Suppressor macrophage treated with lipopolysaccharide for 4 hours (primary cell): ENCODE measurements at regions not wholly inside any gene's neighbourhood (a gene's known extent, or its start where the extent isn't known, plus 50 kb on each side); places are given as distances from the start of the nearest gene placed in this dataset.

Experiments used
- DNase-seq: peaks from one replicate; pipeline ENCODE4 v3.0.0-alpha.2; 2020

- DNase-seq, result no peak
Measured at GRCh38 chr3:5635746-5636145, 448.2 kb downstream of the EDEM1 start.

GRCh38 chr3:5638550-5638949 lies 451.0 kb downstream of the EDEM1 start:
- no peak for DNase-seq

GRCh38 chr3:5644773-5645670 lies 457.5 kb downstream of the EDEM1 start:
- peak; percentile 14 for DNase-seq

- no peak for DNase-seq
Measured at GRCh38 chr3:5645692-5646410, 458.3 kb downstream of the EDEM1 start.

DNA sequence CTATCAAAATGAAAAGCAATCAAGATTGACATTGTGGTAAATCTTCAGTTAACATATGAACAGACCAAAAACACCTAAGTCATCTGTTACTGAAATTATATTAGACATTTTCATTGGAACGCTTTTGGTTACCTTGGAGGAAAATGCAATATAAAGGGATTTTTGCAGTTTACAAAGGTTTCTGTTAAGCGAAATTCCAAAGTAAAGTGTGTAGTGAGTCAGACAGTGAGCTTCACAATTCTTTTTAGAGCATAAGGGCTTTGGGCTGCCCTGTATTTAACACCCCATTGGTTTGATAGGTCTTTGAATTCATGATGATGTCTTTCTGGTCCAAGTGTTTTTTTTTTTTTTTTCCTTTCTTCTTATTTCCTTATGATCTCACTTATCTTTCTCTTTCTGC lies 462.8 kb downstream of the EDEM1 start:
- DNase-seq, result no peak

DNA sequence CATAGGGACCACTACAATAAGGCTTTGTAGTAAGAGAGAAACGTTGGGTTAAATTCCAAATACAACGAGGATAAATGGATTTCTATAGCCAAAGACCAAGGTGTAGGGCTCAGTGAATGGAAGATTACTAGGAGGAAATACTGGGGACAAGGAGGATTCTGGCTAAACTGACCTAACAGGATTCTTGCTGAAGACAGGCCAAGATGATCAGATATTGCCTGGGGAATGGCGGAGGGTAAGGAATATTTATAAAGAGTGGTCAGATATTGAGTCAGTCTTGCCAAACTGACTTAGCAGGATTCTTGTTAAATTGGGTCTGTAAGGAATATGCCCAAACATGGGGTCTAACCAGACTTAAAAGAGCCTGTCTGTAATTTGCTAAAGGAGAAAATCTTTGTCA lies 463.8 kb downstream of the EDEM1 start:
- no peak for DNase-seq

DNA sequence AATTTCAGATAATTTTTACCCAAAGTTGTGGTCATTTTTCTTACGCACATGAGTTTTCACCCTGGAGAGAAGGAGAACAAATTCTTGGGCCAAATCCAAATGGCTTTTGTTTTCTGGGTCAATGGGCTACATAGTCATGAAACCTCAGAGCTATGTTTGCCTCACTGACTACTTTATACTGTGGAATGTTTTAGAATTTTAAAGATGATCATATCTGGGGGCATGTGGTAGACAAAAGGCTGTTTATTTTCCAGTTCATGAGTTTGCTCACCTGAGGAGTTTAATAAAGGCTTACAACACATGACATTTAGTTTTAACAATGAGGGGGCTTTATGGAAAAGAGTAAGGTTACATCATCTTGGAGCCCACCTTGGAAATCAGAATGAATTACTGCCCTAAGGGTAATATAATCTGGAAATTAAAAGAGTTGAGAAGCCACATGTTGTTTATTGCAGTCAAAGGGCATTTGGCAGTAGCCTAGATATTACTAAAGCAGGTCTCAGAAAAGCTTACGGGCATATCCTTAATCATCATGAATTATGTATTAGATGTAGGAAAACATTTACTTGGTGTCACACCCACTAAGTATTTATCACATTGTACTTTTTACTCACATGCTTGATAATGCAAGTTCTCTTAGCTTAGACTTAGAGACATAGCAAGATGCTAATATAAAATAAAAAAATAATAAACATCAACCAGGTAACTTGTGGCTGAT lies 466.1 kb downstream of the EDEM1 start:
- no peak for DNase-seq

- peak; percentile 94 for DNase-seq
Measured at GRCh38 chr3:5657106-5657505, 469.6 kb downstream of the EDEM1 start.

- DNase-seq, result peak; percentile 55
Measured at GRCh38 chr3:5663601-5664000, 476.1 kb downstream of the EDEM1 start.

GRCh38 chr3:5666455-5666854 lies 478.9 kb downstream of the EDEM1 start:
- no peak for DNase-seq

- no peak for DNase-seq
Measured at GRCh38 chr3:5673521-5673920, 486.0 kb downstream of the EDEM1 start.

DNA sequence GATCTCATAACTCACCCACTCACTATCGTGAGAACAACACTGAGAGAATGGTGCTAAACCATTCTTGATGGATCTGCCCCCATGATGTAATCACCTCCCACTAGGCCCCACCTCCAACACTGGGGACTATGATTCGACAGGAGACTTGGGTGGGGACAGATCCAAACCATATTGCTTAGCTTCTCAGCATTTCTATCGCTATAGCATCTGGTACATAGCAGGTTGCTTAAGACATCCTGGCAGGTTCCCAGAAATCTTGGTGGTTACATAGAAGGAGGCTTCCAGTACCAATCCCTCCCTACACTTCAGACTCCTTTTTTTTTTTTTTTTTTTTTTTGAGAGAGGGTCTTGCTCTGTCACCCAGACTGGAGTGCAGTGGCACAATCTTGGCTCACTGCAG lies 487.8 kb downstream of the EDEM1 start:
- DNase-seq, result no peak

- DNase-seq, result no peak
Measured at GRCh38 chr3:5677555-5677954, 490.0 kb downstream of the EDEM1 start.

DNA sequence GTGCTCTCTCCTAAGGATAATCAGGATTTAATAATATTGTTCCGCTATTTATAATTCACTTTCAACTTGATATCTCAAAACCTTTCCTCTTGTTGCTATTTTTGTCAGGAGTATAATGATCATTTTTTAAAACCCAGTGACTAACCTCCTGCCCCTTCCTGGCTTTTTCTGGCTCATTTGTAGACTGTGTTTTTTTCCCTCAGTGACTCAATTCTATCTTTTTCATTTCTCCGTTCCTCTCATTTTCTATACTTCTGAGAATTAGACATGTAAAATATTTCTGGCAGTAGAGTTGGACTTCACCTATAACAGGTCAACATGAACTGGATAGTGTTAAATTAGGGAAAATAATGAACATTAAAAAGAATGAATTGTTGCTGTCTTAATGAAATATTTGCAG lies 490.7 kb downstream of the EDEM1 start:
- DNase-seq, result no peak

GRCh38 chr3:5678844-5679243 lies 491.3 kb downstream of the EDEM1 start:
- no peak for DNase-seq

DNA sequence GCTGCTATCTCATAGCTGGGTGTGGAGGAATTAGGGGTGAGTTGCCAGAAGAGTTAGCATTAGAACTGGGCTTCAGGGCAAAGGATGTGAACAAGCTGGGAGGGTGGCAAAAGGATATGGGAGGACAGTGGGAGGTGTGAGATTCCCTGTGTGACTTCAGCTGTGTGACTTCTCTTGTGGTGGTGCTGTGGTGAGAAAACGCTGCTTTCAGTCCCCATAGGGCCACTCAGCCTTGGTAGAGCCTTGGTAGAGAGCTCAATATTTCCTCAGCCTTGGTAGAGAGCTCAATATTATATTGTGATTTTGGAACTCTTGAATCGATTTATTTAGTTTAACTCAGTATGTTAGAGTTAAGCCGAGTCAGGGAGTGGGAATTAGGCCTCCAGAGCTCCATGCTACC lies 499.7 kb downstream of the EDEM1 start:
- no peak for DNase-seq

DNA sequence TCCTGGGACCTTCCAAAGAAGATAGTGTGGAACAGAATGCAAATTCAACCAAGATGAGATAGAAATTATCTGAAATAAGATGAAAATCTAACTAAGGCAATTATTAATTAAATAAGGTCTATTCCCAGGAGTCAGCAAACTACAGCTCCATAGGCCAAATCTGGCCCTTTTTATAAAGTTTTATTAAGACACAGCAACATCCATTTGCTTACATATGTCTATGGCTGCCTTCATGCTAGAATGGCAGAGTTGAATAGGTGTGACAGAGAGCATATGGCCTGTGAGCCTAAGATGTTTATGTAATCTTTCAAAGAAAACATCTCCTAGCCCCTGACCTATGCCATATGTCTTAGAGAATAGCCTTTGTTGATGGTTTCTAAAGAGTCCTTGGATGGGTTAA lies 503.0 kb downstream of the EDEM1 start:
- DNase-seq, result no peak

GRCh38 chr3:5690904-5691532 lies 503.5 kb downstream of the EDEM1 start:
- DNase-seq, result no peak

- DNase-seq, result no peak
Measured at GRCh38 chr3:5692446-5692845, 504.9 kb downstream of the EDEM1 start.

DNA sequence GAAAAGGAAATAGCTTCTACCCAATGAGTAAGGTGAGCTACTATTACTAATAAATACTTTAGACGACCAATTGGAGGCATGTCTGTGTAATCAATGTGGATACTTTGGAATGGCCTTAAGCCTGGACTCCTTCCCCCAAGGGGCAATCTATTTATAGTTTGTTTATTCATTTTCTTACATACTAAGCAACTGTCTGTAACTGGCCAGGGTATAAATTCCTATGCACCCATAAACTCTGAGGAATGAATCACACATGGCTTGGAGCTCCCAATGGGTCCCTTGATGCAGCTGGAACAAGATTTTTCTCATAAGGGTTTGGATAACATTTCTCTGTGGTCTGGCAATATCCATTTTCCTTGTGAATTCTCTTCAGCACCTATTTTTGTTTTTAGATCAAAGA lies 506.8 kb downstream of the EDEM1 start:
- no peak for DNase-seq

DNA sequence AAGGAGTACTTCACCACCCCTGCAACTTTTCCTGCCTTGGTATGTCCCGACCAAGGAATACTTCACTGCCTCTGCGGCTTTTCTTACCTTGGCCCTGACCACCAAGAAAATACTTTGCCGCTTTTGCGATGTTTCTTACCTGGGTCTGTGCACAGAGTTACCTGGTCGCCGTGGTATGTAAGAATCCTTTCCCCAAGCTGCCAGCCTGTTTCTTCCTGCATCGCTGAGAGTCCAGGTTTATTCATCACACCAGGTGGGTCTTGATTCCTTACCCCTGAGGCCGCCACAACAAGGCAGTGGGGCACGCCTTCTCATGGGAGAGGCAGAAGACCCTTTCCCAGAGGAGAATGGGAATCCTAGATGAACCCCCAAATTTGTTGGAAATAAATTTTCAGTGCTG lies 511.3 kb downstream of the EDEM1 start:
- DNase-seq, result no peak

DNA sequence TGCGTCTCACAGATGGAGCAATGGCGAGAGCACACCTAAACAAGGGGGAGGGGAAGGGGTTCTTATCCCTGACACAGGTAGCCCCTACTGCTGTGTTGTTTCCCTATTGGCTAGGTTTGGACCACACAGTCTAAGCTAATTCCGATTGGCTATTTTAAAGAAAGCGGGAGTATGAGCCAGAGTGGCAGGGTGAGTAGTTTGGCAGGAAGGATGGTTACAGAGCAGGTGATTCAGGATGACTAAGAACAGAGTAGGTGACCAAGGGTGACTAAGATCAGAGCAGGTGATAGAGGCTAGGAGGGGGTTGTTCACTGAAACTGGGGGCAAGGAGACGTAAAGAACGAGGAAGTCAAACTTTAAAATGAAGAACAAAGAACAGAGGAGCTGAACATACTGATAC lies 511.8 kb downstream of the EDEM1 start:
- DNase-seq, result no peak

DNA sequence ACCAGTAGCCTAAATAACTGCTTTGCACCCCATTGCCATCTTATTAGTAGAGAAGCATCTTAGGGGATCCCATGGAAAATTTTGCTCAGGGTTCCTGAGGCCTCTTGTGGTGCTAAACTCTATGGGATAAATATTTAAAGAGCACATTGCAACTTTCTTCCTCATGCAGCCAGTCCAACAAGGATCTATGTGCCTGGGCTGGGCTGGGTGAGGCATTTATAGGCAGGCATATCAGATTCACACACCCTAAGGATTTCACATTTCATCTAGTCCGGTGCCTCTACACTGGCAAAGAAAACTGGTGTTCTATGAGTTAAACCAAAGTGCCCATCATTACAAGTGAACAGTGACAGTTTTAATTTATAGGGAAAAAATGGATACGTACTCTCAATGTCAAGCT lies 512.3 kb downstream of the EDEM1 start:
- DNase-seq, result no peak
